Thyroid gland (tissue), 4 donors: ENCODE measurements at regions not wholly inside any gene's neighbourhood (a gene's known extent, or its start where the extent isn't known, plus 50 kb on each side); places are given as distances from the start of the nearest gene placed in this dataset.

ENCODE experiments used
- POLR2A ChIP-seq, 2 donors: fragments of 450-650 bp; IDR thresholded peaks; one replicate each; pipeline ENCODE4 v1.6.1; 2017; ENCODE audit warnings: antibody characterized with exemption in 2 of 2, mild to moderate bottlenecking in 2 of 2, moderate library complexity in 1 of 2
- TF ChIP-seq, protein P1 (sequence below), 6 experiments: fragments of 200-600 bp in 3 of 6; fragments of 450-650 bp in 3 of 6; sonication (generic) in 3 of 6; IDR thresholded peaks; one replicate each; pipeline ENCODE4 v1.5.1; 2016 to 2019; ENCODE audit warnings: antibody characterized with exemption in 6 of 6, mild to moderate bottlenecking in 2 of 6, inconsistent platforms in 1 of 6, moderate library complexity in 1 of 6

DNA sequence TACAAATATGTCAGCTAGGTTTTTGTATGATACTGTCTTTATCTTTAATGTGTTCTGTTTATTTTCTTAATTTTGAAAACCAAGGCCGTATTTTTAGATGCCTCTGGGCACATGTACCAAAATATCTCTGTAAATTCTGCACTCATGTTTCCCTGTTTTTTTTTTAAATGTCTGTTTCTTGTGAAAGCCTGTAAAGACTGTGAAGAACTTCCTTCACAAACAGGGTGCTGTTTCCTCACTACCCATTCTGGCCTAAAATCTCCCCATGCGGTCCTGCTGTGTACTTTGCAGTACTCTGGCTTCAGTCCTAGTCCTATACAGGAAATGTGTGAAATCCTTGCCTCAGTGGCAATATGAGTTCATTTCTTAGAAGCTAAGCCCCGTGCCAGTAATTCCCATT is 133.4 kb upstream of the ZBTB20 start:
- TF ChIP-seq, protein P1, sequence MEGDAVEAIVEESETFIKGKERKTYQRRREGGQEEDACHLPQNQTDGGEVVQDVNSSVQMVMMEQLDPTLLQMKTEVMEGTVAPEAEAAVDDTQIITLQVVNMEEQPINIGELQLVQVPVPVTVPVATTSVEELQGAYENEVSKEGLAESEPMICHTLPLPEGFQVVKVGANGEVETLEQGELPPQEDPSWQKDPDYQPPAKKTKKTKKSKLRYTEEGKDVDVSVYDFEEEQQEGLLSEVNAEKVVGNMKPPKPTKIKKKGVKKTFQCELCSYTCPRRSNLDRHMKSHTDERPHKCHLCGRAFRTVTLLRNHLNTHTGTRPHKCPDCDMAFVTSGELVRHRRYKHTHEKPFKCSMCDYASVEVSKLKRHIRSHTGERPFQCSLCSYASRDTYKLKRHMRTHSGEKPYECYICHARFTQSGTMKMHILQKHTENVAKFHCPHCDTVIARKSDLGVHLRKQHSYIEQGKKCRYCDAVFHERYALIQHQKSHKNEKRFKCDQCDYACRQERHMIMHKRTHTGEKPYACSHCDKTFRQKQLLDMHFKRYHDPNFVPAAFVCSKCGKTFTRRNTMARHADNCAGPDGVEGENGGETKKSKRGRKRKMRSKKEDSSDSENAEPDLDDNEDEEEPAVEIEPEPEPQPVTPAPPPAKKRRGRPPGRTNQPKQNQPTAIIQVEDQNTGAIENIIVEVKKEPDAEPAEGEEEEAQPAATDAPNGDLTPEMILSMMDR (IDR thresholded peaks at IDR 0.05): no peak
- TF ChIP-seq POLR2A (IDR thresholded peaks at IDR 0.05): no peak
